KOPT-K1 (cell line): ENCODE measurements at regions not wholly inside any gene's neighbourhood (a gene's known extent, or its start where the extent isn't known, plus 50 kb on each side); places are given as distances from the start of the nearest gene placed in this dataset.

Source experiments
- H3K27ac ChIP-seq: fragments of 200-600 bp; sonication (generic); 2 replicates; pipeline ENCODE4 v1.5.1; 2016; ENCODE audit warnings: antibody characterized with exemption, mild to moderate bottlenecking, low read depth, low read length; ENCODE audit not compliant: poor library complexity, severe bottlenecking
- H3K36me3 ChIP-seq: fragments of 200-600 bp; sonication (generic); 2 replicates; pipeline ENCODE4 v1.5.1; 2017; ENCODE audit warnings: antibody characterized with exemption, mild to moderate bottlenecking, low read length, moderate library complexity; ENCODE audit not compliant: insufficient read depth
- H3K9me3 ChIP-seq: fragments of 200-600 bp; sonication (generic); 2 replicates; pipeline ENCODE4 v1.5.1; 2017; ENCODE audit warnings: antibody characterized with exemption, low read length, mild to moderate bottlenecking; ENCODE audit not compliant: insufficient read depth, poor library complexity, severe bottlenecking

DNA sequence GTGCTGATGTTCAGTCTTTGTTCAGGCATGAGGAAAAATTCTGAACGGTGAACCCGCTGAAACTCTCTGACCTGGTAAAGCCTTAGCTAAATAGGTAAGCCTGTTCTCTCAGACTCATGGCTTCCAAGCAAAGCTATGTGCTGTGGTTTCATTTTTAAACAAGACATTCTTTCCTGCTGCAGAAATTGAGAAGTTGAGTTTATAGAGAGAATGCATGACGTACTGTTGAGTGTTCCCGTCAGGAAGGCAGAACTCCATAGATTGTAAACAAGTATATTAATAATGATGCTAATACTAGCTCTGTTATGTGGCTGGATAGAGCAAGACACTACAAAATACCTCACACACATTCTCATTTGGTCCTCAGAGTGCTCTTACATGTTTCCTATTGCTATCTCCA lies 424.0 kb upstream of the CRIM1 start:
- Histone ChIP-seq H3K36me3 (no peaks in the 10 kb centered on the region), H3K27ac (no peak overlapping the region), H3K9me3 (no peaks in the 10 kb centered on the region)

DNA sequence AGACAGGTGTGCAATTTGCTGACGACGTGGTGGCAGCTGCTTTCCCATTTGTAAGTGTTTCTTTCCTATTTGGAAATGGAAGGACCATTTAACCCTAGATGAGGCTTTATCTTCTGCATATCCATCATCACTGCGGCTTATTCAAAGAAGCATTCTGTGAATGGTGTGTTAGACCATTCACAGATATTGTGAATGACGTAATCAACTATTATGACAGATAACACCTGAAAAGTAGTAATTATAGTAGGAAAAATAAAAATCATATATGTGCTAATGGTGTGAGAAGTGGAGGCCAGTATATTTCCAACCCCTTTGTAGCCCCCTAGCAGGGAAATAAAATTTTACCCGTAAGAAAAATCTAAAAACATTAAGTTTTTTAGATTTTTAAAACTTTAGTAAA lies 424.5 kb upstream of the CRIM1 start:
- no peaks in the 10 kb centered on the region for H3K9me3 ChIP-seq
- no peaks in the 10 kb centered on the region for H3K36me3 ChIP-seq
- H3K27ac ChIP-seq = no peak overlapping the region

DNA sequence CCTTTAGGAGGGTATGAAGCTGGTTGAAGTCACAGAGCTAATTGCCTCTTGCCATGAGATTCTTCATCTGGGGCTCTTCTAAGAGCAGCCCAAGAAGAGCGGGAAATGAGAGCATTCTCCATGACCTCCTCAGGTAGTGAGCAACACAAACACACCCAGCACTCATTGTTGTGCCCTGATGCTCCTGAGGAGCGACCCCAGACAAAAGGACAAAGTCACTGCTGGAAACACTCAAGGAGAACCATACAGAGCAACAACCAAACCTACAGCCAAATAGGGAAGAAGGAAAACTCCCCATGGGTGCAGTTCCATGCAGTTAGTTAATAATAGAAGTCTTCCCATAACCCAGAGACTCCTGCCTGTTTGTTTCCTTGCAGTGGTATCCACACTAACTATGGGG lies 426.0 kb upstream of the CRIM1 start:
- Histone ChIP-seq H3K9me3 (no peaks in the 10 kb centered on the region), H3K27ac (no peak overlapping the region), H3K36me3 (no peaks in the 10 kb centered on the region)

DNA sequence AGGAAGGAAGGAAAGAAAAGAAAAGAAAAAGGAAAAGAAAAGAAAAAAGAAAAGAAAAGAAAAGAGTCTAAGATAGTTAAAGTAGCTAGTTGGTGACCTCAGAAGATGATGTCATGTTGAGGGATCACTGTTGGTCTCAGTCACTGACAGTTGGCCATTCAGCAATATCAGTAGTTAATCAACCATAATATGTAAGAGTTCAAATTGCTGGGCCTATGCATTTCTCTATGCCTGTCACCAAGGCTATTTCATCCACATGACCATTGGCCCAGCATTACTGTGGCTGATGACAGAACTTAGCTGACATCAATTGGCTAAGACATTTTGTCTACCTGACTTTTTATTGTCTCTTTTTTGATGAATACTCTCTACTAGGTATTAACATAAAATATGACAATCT lies 435.5 kb upstream of the CRIM1 start:
- Histone ChIP-seq H3K9me3 (no peaks in the 10 kb centered on the region), H3K36me3 (no peaks in the 10 kb centered on the region), H3K27ac (no peak overlapping the region)

DNA sequence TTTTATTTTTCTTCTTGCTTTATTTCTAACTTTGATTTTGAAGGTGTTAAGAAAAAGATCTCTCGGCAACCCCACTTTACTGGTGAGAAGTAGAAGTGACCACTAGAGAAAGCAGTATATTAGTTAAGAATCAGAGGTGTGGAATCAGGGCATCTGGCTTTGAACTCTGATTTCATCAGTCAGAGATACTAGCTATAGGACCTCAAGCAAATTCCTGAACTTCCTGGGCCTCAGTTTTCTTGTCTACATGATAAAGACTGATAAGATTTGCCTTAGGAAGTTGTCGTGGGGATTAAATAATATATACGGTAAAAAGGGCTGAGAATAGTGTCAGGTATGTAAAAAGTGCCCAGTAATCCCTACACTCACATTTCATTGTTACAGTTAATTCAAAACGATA lies 440.3 kb upstream of the CRIM1 start:
- no peaks in the 10 kb centered on the region for H3K9me3 ChIP-seq

DNA sequence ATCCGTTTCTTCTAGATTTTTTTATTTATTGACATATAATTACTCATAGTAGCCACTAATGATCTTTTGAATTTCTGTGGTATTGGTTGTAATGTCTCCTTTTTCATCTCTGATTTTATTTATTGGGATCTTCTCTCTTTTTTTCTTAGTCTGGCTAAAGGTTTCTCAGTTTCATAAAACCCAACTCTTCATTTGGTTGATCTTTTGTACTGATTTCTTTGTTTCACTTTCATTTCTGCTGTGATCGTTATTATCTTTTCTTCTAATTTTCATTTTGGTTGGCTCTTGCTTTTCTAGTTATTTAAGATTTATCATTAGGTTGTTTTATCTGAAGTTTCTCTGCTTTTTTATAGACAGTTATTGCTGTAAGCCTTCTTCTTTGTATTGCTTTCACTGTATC lies 463.6 kb upstream of the CRIM1 start:
- Histone ChIP-seq H3K36me3 (no peaks in the 10 kb centered on the region), H3K27ac (no peak overlapping the region)

More for the DNA sequence above, 440.3 kb upstream of the CRIM1 start:
- no peak overlapping the region for H3K27ac ChIP-seq
- no peaks in the 10 kb centered on the region for H3K36me3 ChIP-seq

DNA sequence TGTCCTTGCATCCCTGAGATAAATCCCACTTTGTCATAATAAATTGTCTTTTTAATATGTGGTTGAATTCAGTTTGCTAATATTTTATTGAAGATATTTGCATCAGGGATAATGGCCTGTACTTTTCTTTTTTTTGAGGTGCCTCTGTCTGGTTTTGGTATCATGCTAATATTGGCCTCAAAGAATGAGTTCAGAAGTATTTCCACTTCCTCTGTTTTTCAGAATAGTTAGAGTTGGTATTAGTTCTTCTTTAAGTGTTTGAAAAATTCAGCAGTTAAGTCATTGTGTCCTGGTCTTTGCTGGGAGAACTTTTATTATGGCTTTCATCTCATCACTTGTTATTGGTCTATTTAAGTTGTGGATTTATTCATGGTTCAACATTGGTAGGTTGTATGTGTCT lies 464.1 kb upstream of the CRIM1 start:
- Histone ChIP-seq H3K9me3 (no peaks in the 10 kb centered on the region), H3K27ac (no peak overlapping the region), H3K36me3 (no peaks in the 10 kb centered on the region)

More for the DNA sequence above, 463.6 kb upstream of the CRIM1 start:
- no peaks in the 10 kb centered on the region for H3K9me3 ChIP-seq

DNA sequence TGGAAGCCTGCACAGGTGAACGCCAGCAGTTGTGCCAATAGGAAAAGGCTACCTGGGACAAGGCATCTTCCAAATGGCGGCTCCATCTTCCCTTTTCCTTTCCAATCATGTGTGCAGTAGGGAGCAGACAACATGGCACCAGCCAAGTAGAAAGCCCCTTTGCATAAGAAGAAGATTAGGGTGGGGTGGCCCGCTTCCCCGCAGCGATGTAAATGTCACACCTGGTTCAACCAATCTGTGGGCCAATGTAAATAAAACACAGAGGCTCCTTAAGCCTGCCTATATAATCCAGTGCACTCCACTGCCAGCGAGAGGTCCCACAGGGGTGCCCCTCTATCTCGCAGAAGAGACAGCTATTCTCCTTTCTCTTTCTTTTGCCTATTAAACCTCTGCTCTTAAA lies 468.4 kb upstream of the CRIM1 start:
- H3K9me3 ChIP-seq = no peaks in the 10 kb centered on the region
- no peak overlapping the region for H3K27ac ChIP-seq

DNA sequence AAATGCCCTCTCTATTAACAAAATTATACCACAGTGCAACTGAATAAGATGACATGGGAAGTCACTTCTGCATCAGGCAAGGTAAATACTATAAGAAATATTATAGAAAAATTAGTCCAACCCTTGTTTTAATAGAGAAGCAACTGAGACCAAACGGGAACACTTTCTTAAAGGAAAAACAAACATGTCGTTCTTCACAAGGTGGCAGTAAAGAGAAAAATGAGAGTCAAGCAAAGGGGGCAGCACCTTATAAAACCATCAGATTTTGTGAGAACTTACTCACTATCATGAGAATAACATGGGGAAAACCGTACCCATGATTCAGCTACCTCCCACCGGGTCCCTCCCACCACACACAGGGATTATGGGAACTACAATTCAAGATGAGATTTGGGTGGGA lies 481.7 kb upstream of the CRIM1 start:
- Histone ChIP-seq H3K36me3 (no peaks in the 10 kb centered on the region), H3K9me3 (no peaks in the 10 kb centered on the region), H3K27ac (no peak overlapping the region)

More for the DNA sequence above, 468.4 kb upstream of the CRIM1 start:
- H3K36me3 ChIP-seq = no peaks in the 10 kb centered on the region

DNA sequence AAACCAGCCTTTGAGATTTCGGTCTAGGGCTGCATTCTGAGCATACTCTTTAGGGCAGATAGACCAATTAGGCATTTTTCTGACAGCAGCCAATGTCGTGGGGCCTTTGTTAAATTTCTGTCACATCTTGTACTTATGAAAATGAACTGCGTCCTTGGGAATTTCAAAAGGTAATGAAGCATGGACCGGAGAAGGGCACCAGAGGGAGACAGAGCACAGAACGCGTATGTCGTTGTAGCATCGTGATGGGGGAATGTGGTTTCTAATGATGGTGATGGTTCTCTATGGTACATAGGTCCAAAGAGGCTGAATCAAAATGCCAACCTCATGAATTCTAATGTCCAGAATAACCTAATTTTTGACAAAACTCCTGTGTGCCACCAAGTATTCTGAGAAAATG lies 483.9 kb upstream of the CRIM1 start:
- H3K36me3 ChIP-seq = no peaks in the 10 kb centered on the region
- no peak overlapping the region for H3K27ac ChIP-seq
- H3K9me3 ChIP-seq = no peaks in the 10 kb centered on the region

DNA sequence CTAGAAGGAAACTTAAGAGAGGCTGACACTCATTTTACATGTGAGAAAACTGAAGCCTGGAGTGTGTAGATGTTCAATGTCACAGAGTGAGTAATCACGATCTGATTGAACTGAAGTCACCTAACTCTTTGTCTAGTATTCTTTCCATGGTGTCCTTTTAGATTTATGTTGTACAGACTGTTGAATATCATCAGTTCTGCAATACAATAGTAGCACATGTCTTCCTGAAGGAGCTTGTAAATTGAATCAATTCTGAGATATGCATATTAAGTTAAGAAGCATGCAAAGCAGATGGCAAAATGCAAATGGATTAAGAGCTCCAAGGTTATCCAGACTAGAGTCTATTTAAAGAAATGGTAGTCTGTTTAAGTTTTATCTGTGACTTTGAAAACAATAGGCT lies 484.9 kb upstream of the CRIM1 start:
- H3K9me3 ChIP-seq = no peaks in the 10 kb centered on the region
- no peaks in the 10 kb centered on the region for H3K36me3 ChIP-seq
- no peak overlapping the region for H3K27ac ChIP-seq

DNA sequence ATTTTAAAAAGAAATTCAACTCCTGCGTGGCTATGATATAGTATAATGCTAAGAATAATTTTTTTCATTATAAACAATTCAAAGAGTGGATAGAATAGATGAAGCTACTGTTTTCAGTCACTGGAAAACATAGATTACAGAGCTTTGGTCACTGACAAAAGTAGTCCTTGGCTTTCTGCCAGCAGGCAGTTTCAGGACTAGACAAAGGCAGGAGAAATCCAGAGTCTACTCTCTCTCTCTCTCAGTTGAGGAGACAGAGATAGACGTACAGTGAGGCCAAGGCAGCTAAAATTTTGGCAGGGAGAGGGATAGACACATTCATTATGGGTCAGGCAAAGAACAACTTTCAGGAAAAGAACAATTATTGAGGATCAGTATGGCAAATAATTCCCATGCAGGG lies 491.4 kb upstream of the CRIM1 start:
- Histone ChIP-seq H3K9me3 (no peaks in the 10 kb centered on the region), H3K27ac (no peak overlapping the region), H3K36me3 (no peaks in the 10 kb centered on the region)

DNA sequence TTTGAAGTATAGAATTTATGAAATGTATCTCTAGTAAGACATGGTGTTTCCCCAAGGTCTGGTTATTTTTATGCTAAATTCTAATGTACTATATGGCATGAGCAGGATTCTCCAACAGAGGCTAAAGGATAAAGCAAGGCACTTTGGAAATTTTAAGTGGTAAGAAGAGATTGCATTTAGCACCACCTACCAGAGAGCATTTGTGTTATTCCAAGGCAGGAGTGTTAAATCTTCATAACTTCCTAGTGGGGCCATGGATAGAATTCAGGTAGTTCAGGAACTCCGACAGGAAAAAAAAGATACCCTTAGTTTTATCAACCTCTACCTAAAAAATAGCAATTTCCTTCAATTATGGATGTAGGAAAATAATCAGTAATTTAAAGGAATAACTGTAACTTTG lies 497.4 kb upstream of the CRIM1 start:
- no peaks in the 10 kb centered on the region for H3K36me3 ChIP-seq
- H3K9me3 ChIP-seq = no peaks in the 10 kb centered on the region
- H3K27ac ChIP-seq = no peak overlapping the region

DNA sequence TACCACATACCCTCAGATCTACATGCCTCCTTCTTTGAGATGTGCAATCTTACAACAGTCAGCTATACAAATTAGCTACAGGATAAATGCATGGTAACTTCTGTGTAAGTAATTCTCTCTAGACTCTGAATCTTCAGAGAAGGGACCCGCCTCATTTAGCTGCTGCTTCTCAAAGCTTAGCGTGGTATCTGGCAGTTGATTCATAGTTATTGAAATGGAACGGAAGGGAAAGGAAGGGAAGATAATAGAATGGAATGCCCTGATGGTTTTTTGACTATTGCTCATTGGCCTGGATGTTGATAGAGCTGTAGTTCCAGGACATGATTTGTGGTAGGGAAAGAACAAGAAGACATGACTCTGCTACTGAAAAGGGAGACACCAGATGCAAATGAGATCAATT lies 498.1 kb upstream of the CRIM1 start:
- H3K36me3 ChIP-seq = no peaks in the 10 kb centered on the region
- H3K9me3 ChIP-seq = no peaks in the 10 kb centered on the region
- no peak overlapping the region for H3K27ac ChIP-seq

DNA sequence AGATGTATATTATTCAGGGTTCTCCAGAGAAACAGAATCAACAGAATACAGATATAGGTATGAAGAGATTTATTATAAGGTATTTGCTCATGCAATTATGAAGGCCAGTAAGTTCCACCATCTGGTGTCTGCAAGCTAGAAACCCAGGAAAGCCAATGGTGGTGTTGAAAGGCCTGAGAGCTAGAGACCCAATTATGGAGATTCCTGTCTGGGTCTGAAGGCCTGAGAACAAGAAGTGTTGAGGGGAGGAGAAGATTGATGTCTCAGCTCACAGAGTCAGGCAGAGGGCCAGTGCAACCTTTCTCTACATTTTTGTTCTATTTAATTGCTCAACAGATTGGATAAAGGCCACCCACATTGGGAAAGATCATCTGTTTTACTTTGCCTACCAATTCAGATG lies 524.2 kb upstream of the CRIM1 start:
- no peak overlapping the region for H3K27ac ChIP-seq
- no peaks in the 10 kb centered on the region for H3K9me3 ChIP-seq
- no peaks in the 10 kb centered on the region for H3K36me3 ChIP-seq

DNA sequence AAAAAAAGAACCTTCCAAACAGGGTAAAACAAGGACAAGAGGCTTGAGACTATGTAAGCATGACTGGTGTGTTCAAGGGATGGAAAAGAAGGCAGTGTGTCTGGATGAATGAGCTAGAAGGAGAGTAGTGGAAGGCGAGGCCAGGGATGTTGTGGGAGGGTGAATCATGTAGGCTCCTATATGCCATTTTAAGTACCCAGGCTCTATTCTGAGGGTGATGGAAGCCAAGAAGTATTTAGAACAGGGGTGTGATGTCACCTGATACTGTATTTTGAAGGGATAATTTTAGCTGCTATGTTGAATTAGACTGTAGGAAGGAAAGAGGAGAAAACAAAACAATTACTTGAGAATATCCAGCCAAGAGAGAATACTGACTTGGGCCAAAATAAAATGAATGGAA lies 524.7 kb upstream of the CRIM1 start:
- Histone ChIP-seq H3K27ac (no peak overlapping the region), H3K9me3 (no peaks in the 10 kb centered on the region), H3K36me3 (no peaks in the 10 kb centered on the region)

DNA sequence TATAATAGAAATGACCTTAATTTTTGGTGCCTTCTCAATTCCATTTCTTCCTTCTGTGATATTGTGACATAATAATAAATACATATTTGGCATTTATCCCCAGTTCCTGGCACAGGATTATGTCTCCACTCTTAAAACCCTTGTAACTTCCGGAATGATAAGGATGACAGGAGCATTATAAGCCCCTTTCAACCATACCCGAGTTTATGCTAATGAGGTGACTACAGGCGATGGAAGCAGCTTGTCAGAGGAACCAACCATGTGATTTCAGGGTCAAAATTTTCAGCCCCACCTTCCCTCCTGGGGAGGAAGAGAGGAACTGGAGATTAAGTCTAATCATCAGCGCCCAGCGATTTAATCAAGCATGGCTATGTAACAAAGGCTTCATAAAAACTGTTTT lies 528.5 kb upstream of the CRIM1 start:
- H3K27ac ChIP-seq = no peak overlapping the region
- H3K9me3 ChIP-seq = no peaks in the 10 kb centered on the region
- H3K36me3 ChIP-seq = no peaks in the 10 kb centered on the region
